SU-DHL-6 (cell line): ENCODE measurements at regions not wholly inside any gene's neighbourhood (a gene's known extent, or its start where the extent isn't known, plus 50 kb on each side); places are given as distances from the start of the nearest gene placed in this dataset.

ENCODE experiments used
- CTCF ChIP-seq: fragments of 200-600 bp; sonication (generic); IDR thresholded peaks from one replicate; pipeline ENCODE4 v1.5.1; 2017; ENCODE audit warnings: antibody characterized with exemption, mild to moderate bottlenecking, low read length, moderate library complexity; ENCODE audit not compliant: insufficient read depth, poor library complexity, severe bottlenecking
- EZH2phosphoT487 ChIP-seq: fragments of 200-600 bp; sonication (generic), shearing (Covaris generic); conservative IDR thresholded peaks from 2 replicates; pipeline ENCODE4 v1.6.1; 2018; ENCODE audit warnings: mild to moderate bottlenecking, antibody characterized with exemption, low read length, moderate library complexity, mixed read lengths

- TF ChIP-seq CTCF: no peak
- no peak for TF ChIP-seq EZH2phosphoT487
Measured at GRCh38 chr2:209046163-209046562, 377.7 kb upstream of the MAP2 start.
